NOMO-1 treated with dmso at 0.1 percent for 144 hours (cell line): ENCODE measurements at regions not wholly inside any gene's neighbourhood (a gene's known extent, or its start where the extent isn't known, plus 50 kb on each side); places are given as distances from the start of the nearest gene placed in this dataset.
"Not testable (repeated sequence)": the region's sequence is repeated elsewhere in the genome, so short reads cannot be mapped to it uniquely, and the experiment has no call there.

Experiments
- DNase-seq: peaks from one replicate; lab custom pipeline; 2025; ENCODE audit not compliant: unreplicated experiment; lab: John Stamatoyannopoulos, UW

GRCh38 chr6:140649502-140649901 lies 1275.1 kb upstream of the CITED2 start:
- not testable (repeated sequence) for DNase-seq

- not testable (repeated sequence) for DNase-seq
These were observed 1272.9 kb upstream of the CITED2 start for GRCh38 chr6:140647322-140647721.

- DNase-seq: no peak
These were observed 1269.6 kb upstream of the CITED2 start for GRCh38 chr6:140644017-140644416.

- no peak for DNase-seq
These were observed 1267.0 kb upstream of the CITED2 start for GRCh38 chr6:140641412-140641811.

GRCh38 chr6:140636908-140637402 lies 1262.5 kb upstream of the CITED2 start:
- DNase-seq: no peak

GRCh38 chr6:140636271-140636907 lies 1261.9 kb upstream of the CITED2 start:
- DNase-seq: no peak

GRCh38 chr6:140627002-140627401 lies 1252.6 kb upstream of the CITED2 start:
- DNase-seq: no peak

- DNase-seq: no peak
These were observed 1249.0 kb upstream of the CITED2 start for GRCh38 chr6:140623498-140623897.

GRCh38 chr6:140620496-140620895 lies 1246.0 kb upstream of the CITED2 start:
- DNase-seq: no peak

- no peak for DNase-seq
These were observed 1235.5 kb upstream of the CITED2 start for GRCh38 chr6:140609956-140610355.

GRCh38 chr6:140609321-140609720 lies 1234.9 kb upstream of the CITED2 start:
- no peak for DNase-seq

- no peak for DNase-seq
These were observed 1230.3 kb upstream of the CITED2 start for GRCh38 chr6:140604786-140605185.

GRCh38 chr6:140602431-140603248 lies 1228.2 kb upstream of the CITED2 start:
- no peak for DNase-seq

GRCh38 chr6:140601021-140601808 lies 1226.8 kb upstream of the CITED2 start:
- no peak for DNase-seq

- DNase-seq: no peak
These were observed 1225.5 kb upstream of the CITED2 start for GRCh38 chr6:140599916-140600315.

- DNase-seq: no peak
These were observed 1222.7 kb upstream of the CITED2 start for GRCh38 chr6:140597181-140597580.

- no peak for DNase-seq
These were observed 1220.3 kb upstream of the CITED2 start for GRCh38 chr6:140594806-140595128.

GRCh38 chr6:140592877-140593276 lies 1218.4 kb upstream of the CITED2 start:
- no peak for DNase-seq

GRCh38 chr6:140590641-140591040 lies 1216.2 kb upstream of the CITED2 start:
- DNase-seq: no peak

GRCh38 chr6:140586426-140587061 lies 1212.1 kb upstream of the CITED2 start:
- no peak for DNase-seq

GRCh38 chr6:140581601-140582000 lies 1207.2 kb upstream of the CITED2 start:
- DNase-seq: no peak
